ENCODE measurements at regions not wholly inside any gene's neighbourhood (a gene's known extent, or its start where the extent isn't known, plus 50 kb on each side); places are given as distances from the start of the nearest gene placed in this dataset.

GRCh38 chr7:149569025-149569725, 71.6 kb upstream of the ZNF746 start:
- H3K9ac ChIP-seq (ENCODE audit: low read depth, low read length, poor library complexity, severe bottlenecking): no peak overlapping the region
- H3K27me3 ChIP-seq (ENCODE audit: insufficient read depth, low read length, poor library complexity, severe bottlenecking): no peaks in the 10 kb centered on the region
- H3K9me2 ChIP-seq (replicated peaks; ENCODE audit: low read depth, low read length): no peaks in the 10 kb centered on the region
- TF ChIP-seq, protein P1, sequence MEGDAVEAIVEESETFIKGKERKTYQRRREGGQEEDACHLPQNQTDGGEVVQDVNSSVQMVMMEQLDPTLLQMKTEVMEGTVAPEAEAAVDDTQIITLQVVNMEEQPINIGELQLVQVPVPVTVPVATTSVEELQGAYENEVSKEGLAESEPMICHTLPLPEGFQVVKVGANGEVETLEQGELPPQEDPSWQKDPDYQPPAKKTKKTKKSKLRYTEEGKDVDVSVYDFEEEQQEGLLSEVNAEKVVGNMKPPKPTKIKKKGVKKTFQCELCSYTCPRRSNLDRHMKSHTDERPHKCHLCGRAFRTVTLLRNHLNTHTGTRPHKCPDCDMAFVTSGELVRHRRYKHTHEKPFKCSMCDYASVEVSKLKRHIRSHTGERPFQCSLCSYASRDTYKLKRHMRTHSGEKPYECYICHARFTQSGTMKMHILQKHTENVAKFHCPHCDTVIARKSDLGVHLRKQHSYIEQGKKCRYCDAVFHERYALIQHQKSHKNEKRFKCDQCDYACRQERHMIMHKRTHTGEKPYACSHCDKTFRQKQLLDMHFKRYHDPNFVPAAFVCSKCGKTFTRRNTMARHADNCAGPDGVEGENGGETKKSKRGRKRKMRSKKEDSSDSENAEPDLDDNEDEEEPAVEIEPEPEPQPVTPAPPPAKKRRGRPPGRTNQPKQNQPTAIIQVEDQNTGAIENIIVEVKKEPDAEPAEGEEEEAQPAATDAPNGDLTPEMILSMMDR (conservative IDR thresholded peaks at IDR 0.05; ENCODE audit: low read length): no peak
- no peak for TF ChIP-seq EZH2phosphoT487 (IDR thresholded peaks at IDR 0.05; ENCODE audit: borderline replicate concordance)
- no peaks in the 10 kb centered on the region for H3K4me1 ChIP-seq (ENCODE audit: insufficient read depth, low read length, poor library complexity, severe bottlenecking)
- H3F3A ChIP-seq (ENCODE audit: low read depth): no peaks in the 10 kb centered on the region
- peaks cover 28% of the 10 kb centered on the region; the same call in 1 of the 2 replicates for H3K36me3 ChIP-seq (ENCODE audit: insufficient read depth, low read length)
- H2AFZ ChIP-seq (ENCODE audit: low read length): no peak overlapping the region
- H4K20me1 ChIP-seq (ENCODE audit: insufficient read depth, low read length, poor library complexity, severe bottlenecking): no peaks in the 10 kb centered on the region
- H3K79me2 ChIP-seq (ENCODE audit: insufficient read depth, low read length): no peaks in the 10 kb centered on the region; the same call in 1 of the 2 replicates
- H3K4me3 ChIP-seq (ENCODE audit: low read length, poor library complexity, severe bottlenecking): no peak overlapping the region
- no peak overlapping the region for H3K4me2 ChIP-seq (ENCODE audit: low read depth, low read length, poor library complexity, severe bottlenecking)
- no peaks in the 10 kb centered on the region; the same call in 1 of the 2 replicates for H3K9me3 ChIP-seq (ENCODE audit: insufficient read depth, low read depth, low read length)

DNA sequence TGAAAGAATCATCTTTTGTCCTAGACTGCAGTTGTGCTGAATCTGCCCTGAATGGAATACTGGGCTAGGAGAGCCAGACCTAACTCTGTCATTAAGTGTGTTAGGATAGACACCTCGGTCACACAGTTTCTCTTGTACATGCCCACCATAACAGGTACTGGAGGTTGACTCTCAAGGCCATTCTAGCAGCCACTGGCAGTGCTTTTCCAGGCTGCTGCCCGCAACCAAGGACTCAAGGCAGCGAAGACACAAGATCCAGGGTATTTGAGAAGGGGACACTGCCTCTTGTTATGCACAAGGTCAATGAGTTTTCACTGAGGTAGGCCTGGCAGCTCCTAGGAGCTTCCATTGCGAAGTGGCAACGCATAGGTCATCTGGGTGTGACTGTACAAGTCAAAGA, 70.6 kb upstream of the ZNF746 start:
- peaks cover 28% of the 10 kb centered on the region for H3K36me3 ChIP-seq (ENCODE audit: insufficient read depth, low read length)
- H3F3A ChIP-seq (ENCODE audit: low read depth): no peaks in the 10 kb centered on the region
- H3K9ac ChIP-seq (ENCODE audit: low read depth, low read length, poor library complexity, severe bottlenecking): no peak overlapping the region
- H3K79me2 ChIP-seq (ENCODE audit: insufficient read depth, low read length): no peaks in the 10 kb centered on the region; the same call in 1 of the 2 replicates
- H3K27me3 ChIP-seq (ENCODE audit: insufficient read depth, low read length, poor library complexity, severe bottlenecking): no peaks in the 10 kb centered on the region
- no peak overlapping the region for H3K4me3 ChIP-seq (ENCODE audit: low read length, poor library complexity, severe bottlenecking)
- no peak overlapping the region for H2AFZ ChIP-seq (ENCODE audit: low read length)
- TF ChIP-seq, protein P1 (conservative IDR thresholded peaks at IDR 0.05; ENCODE audit: low read length): no peak
- TF ChIP-seq EZH2phosphoT487 (IDR thresholded peaks at IDR 0.05; ENCODE audit: borderline replicate concordance): no peak
- no peaks in the 10 kb centered on the region for H4K20me1 ChIP-seq (ENCODE audit: insufficient read depth, low read length, poor library complexity, severe bottlenecking)
- peaks cover 3% of the 10 kb centered on the region; the same call in 1 of the 2 replicates for H3K9me3 ChIP-seq (ENCODE audit: insufficient read depth, low read depth, low read length)
- no peaks in the 10 kb centered on the region for H3K9me2 ChIP-seq (replicated peaks; ENCODE audit: low read depth, low read length)
- no peak overlapping the region for H3K4me2 ChIP-seq (ENCODE audit: low read depth, low read length, poor library complexity, severe bottlenecking)
- H3K4me1 ChIP-seq (ENCODE audit: insufficient read depth, low read length, poor library complexity, severe bottlenecking): no peaks in the 10 kb centered on the region

DNA sequence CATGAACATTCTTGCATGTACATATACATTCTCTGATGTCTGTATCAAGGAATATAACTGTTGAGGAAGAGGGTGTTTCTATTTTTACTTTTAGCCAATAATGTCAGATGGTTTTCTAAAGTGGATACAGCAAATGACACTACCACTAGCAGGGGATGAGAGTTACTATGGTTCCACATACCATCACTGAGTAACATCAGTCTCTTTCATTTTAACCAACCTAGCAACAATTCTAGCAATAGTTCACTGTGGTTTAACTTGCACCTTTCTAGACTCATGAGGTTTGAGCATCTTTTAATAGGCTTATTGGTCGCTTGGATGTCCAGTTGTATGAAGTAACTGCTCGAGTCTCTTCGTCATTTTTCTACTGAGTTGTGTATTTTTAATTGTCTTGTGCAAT, 68.5 kb upstream of the ZNF746 start:
- Histone ChIP-seq H3K27me3 (ENCODE audit: insufficient read depth, low read length, poor library complexity, severe bottlenecking) (no peaks in the 10 kb centered on the region), H3K9me2 (replicated peaks; ENCODE audit: low read depth, low read length) (no peaks in the 10 kb centered on the region), H3K4me2 (ENCODE audit: low read depth, low read length, poor library complexity, severe bottlenecking) (no peak overlapping the region), H3K4me1 (ENCODE audit: insufficient read depth, low read length, poor library complexity, severe bottlenecking) (no peaks in the 10 kb centered on the region), H3K36me3 (ENCODE audit: insufficient read depth, low read length) (peaks cover 38% of the 10 kb centered on the region), H2AFZ (ENCODE audit: low read length) (no peak overlapping the region), H4K20me1 (ENCODE audit: insufficient read depth, low read length, poor library complexity, severe bottlenecking) (no peaks in the 10 kb centered on the region), H3K79me2 (ENCODE audit: insufficient read depth, low read length) (no peaks in the 10 kb centered on the region; the same call in 1 of the 2 replicates), H3K9ac (ENCODE audit: low read depth, low read length, poor library complexity, severe bottlenecking) (no peak overlapping the region), H3K9me3 (ENCODE audit: insufficient read depth, low read depth, low read length) (peaks cover 3% of the 10 kb centered on the region; the same call in 1 of the 2 replicates), H3K4me3 (ENCODE audit: low read length, poor library complexity, severe bottlenecking) (no peak overlapping the region), H3F3A (ENCODE audit: low read depth) (no peaks in the 10 kb centered on the region)
- TF ChIP-seq, protein P1 (conservative IDR thresholded peaks at IDR 0.05; ENCODE audit: low read length): no peak
- no peak for TF ChIP-seq EZH2phosphoT487 (IDR thresholded peaks at IDR 0.05; ENCODE audit: borderline replicate concordance)
